ENCODE measurements at regions not wholly inside any gene's neighbourhood (a gene's known extent, or its start where the extent isn't known, plus 50 kb on each side); places are given as distances from the start of the nearest gene placed in this dataset.

DNA sequence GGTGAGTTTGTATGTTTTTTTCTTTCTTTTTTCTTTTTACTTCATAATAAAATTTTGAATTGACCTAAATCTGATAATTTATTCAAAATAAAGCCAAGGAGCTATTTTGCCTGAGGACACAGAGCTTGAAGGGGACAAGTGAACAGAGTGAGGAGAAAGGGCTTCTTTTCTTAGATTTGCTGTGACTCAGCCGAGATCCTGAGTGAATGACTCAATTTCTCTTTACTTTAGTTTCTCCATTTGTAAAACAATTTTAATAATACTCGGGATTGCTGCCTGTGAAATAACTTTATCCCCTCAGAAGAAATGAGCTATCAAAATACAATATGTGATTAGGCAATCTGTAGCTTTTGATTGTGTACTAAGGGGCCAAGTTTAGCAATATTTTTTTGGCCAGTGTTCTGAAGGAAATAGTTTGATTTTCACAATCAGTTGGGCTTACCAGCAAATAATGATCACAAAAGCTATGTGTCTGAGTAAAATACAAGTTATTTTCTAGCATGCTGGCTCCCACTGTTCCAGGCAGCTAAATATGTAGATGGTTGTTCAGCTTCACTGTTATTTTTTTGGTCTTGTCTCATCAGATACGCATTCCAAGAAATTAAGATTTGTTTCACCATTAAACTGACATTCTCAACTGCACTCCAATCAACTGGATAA is 437.5 kb downstream of the FGF9 start:
- H3K9ac ChIP-seq = no peak overlapping the region
- no peak overlapping the region for H3K4me2 ChIP-seq
- no peaks in the 10 kb centered on the region for H3K4me1 ChIP-seq (ENCODE audit: control insufficient read depth in 1 of 2, insufficient read depth in 2 of 2, low read depth in 1 of 2, low read length in 1 of 2)
- CTCF ChIA-PET = no interaction called here
- no peaks in the 10 kb centered on the region for H3K79me2 ChIP-seq (ENCODE audit: insufficient read depth)
- POLR2A ChIA-PET = no interaction called here
- 1% methylated on average over 3 of the region's 3 CpGs for WGBS (ENCODE audit: low lambda C conversion rate)
- no peak for DNase-seq
- no peak for TF ChIP-seq RXRA (IDR thresholded peaks at IDR 0.05; ENCODE audit: borderline replicate concordance, low read depth)
- no peak for TF ChIP-seq RFX5 (IDR thresholded peaks at IDR 0.05; ENCODE audit: low read length)
- TF ChIP-seq RAD21 (IDR thresholded peaks at IDR 0.05; ENCODE audit: low read length) = no peak
- H3K4me3 ChIP-seq (ENCODE audit: low read depth in 2 of 2, low read length in 1 of 2) = no peak overlapping the region
- no peaks in the 10 kb centered on the region for H3K9me3 ChIP-seq
- H3K27ac ChIP-seq (ENCODE audit: low read depth in 2 of 2, low read length in 1 of 2) = no peak overlapping the region
- no peaks in the 10 kb centered on the region for H3K27me3 ChIP-seq (ENCODE audit: insufficient read depth)
- no peak overlapping the region for H2AFZ ChIP-seq (ENCODE audit: low read depth)
- no peaks in the 10 kb centered on the region for H3K36me3 ChIP-seq (replicated peaks in 1 of 2; ENCODE audit: control insufficient read depth in 1 of 2, insufficient read depth in 2 of 2, low read length in 1 of 2)
- no peaks in the 10 kb centered on the region for H3F3A ChIP-seq (replicated peaks; ENCODE audit: insufficient read depth)
- H3K9me2 ChIP-seq = no peaks in the 10 kb centered on the region
- no peaks in the 10 kb centered on the region for H4K20me1 ChIP-seq (ENCODE audit: insufficient read depth)

GRCh38 chr13:22108979-22109378 is 438.1 kb downstream of the FGF9 start:
- no peak overlapping the region for H3K27ac ChIP-seq (ENCODE audit: low read depth in 2 of 2, low read length in 1 of 2)
- H3K9me2 ChIP-seq = no peaks in the 10 kb centered on the region
- no peaks in the 10 kb centered on the region for H3K79me2 ChIP-seq (ENCODE audit: insufficient read depth)
- H3K9ac ChIP-seq = no peak overlapping the region
- no peaks in the 10 kb centered on the region for H3F3A ChIP-seq (replicated peaks; ENCODE audit: insufficient read depth)
- DNase-seq = no peak
- no peaks in the 10 kb centered on the region for H3K36me3 ChIP-seq (replicated peaks in 1 of 2; ENCODE audit: control insufficient read depth in 1 of 2, insufficient read depth in 2 of 2, low read length in 1 of 2)
- H3K9me3 ChIP-seq = no peaks in the 10 kb centered on the region
- no peaks in the 10 kb centered on the region for H4K20me1 ChIP-seq (ENCODE audit: insufficient read depth)
- CTCF ChIA-PET = no interaction called here
- H3K4me1 ChIP-seq (ENCODE audit: control insufficient read depth in 1 of 2, insufficient read depth in 2 of 2, low read depth in 1 of 2, low read length in 1 of 2) = no peaks in the 10 kb centered on the region
- H3K4me3 ChIP-seq (ENCODE audit: low read depth in 2 of 2, low read length in 1 of 2) = no peak overlapping the region
- H3K4me2 ChIP-seq = no peak overlapping the region
- POLR2A ChIA-PET = no interaction called here
- 0% methylated on average over 2 of the region's 4 CpGs for WGBS (ENCODE audit: low lambda C conversion rate)
- no peak overlapping the region for H2AFZ ChIP-seq (ENCODE audit: low read depth)
- TF ChIP-seq, protein P1, sequence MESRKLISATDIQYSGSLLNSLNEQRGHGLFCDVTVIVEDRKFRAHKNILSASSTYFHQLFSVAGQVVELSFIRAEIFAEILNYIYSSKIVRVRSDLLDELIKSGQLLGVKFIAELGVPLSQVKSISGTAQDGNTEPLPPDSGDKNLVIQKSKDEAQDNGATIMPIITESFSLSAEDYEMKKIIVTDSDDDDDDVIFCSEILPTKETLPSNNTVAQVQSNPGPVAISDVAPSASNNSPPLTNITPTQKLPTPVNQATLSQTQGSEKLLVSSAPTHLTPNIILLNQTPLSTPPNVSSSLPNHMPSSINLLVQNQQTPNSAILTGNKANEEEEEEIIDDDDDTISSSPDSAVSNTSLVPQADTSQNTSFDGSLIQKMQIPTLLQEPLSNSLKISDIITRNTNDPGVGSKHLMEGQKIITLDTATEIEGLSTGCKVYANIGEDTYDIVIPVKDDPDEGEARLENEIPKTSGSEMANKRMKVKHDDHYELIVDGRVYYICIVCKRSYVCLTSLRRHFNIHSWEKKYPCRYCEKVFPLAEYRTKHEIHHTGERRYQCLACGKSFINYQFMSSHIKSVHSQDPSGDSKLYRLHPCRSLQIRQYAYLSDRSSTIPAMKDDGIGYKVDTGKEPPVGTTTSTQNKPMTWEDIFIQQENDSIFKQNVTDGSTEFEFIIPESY (IDR thresholded peaks at IDR 0.05; ENCODE audit: borderline replicate concordance, low read depth) = no peak
- TF ChIP-seq JUND (IDR thresholded peaks at IDR 0.05) (no peak), NRF1 (IDR thresholded peaks at IDR 0.05; ENCODE audit: low read depth, low read length) (no peak), SMC3 (IDR thresholded peaks at IDR 0.05; ENCODE audit: low read depth, low read length) (no peak), POLR2AphosphoS5 (IDR thresholded peaks at IDR 0.05; ENCODE audit: low read depth, low read length) (no peak), REST (IDR thresholded peaks at IDR 0.05; ENCODE audit: low read depth, low read length) (no peak)
- TF ChIP-seq, protein P2, sequence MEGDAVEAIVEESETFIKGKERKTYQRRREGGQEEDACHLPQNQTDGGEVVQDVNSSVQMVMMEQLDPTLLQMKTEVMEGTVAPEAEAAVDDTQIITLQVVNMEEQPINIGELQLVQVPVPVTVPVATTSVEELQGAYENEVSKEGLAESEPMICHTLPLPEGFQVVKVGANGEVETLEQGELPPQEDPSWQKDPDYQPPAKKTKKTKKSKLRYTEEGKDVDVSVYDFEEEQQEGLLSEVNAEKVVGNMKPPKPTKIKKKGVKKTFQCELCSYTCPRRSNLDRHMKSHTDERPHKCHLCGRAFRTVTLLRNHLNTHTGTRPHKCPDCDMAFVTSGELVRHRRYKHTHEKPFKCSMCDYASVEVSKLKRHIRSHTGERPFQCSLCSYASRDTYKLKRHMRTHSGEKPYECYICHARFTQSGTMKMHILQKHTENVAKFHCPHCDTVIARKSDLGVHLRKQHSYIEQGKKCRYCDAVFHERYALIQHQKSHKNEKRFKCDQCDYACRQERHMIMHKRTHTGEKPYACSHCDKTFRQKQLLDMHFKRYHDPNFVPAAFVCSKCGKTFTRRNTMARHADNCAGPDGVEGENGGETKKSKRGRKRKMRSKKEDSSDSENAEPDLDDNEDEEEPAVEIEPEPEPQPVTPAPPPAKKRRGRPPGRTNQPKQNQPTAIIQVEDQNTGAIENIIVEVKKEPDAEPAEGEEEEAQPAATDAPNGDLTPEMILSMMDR (IDR thresholded peaks at IDR 0.05) = no peak
- no peaks in the 10 kb centered on the region for H3K27me3 ChIP-seq (ENCODE audit: insufficient read depth)

Data from SK-N-SH (cell line).